Common myeloid progenitor, CD34-positive (primary cell): ENCODE measurements at regions not wholly inside any gene's neighbourhood (a gene's known extent, or its start where the extent isn't known, plus 50 kb on each side); places are given as distances from the start of the nearest gene placed in this dataset.

Experiments
- CTCF ChIA-PET: fragments of 350-600 bp; sonication (Branson Sonifier 250); formaldehyde crosslinking; loops from one replicate; lab custom pipeline; 2021; ENCODE audit warnings: antibody characterized with exemption; lab: Charles Lee
- POLR2A ChIA-PET: fragments of 350-600 bp; sonication (Branson Sonifier 250); formaldehyde crosslinking; loops from one replicate; lab custom pipeline; 2021; ENCODE audit warnings: antibody characterized with exemption; lab: Charles Lee
- DNase-seq, 3 donors: peaks; one replicate each; pipeline versions ENCODE4 v3.0.0 to v3.0.0-alpha.2; 2013
- H3K27ac ChIP-seq, 2 experiments: 1 replicate in 1 of 2; 2 replicates in 1 of 2; pipeline ENCODE4 v1.7.0; 2013; ENCODE audit warnings: inconsistent platforms in 2 of 2, low read length in 2 of 2, mild to moderate bottlenecking in 2 of 2, low read depth in 1 of 2, moderate library complexity in 1 of 2; ENCODE audit not compliant: severe bottlenecking in 2 of 2, insufficient read depth in 1 of 2, poor library complexity in 1 of 2
- H3K27me3 ChIP-seq, 5 experiments: replicated peaks in 2 of 5; 1 replicate in 3 of 5; 2 replicates in 2 of 5; pipeline versions ENCODE4 v1.6.1 to v1.7.0; 2013; ENCODE audit warnings: low read length in 4 of 5, mild to moderate bottlenecking in 2 of 5, moderate library complexity in 2 of 5, inconsistent platforms in 1 of 5; ENCODE audit not compliant: insufficient read depth in 5 of 5, control insufficient read depth in 4 of 5
- H3K36me3 ChIP-seq, 4 experiments: 1 replicate in 2 of 4; 2 replicates in 2 of 4; pipeline versions ENCODE4 v1.6.1 to v1.7.0; 2013; ENCODE audit warnings: low read length in 3 of 4, control low read depth in 1 of 4, mild to moderate bottlenecking in 1 of 4; ENCODE audit not compliant: control insufficient read depth in 4 of 4, insufficient read depth in 4 of 4
- H3K4me1 ChIP-seq, 4 experiments: 1 replicate in 3 of 4; 2 replicates in 1 of 4; pipeline versions ENCODE4 v1.6.1 to v1.7.1; 2013; ENCODE audit warnings: low read length in 3 of 4, mild to moderate bottlenecking in 3 of 4, control low read depth in 1 of 4, inconsistent platforms in 1 of 4, moderate library complexity in 1 of 4; ENCODE audit not compliant: control insufficient read depth in 4 of 4, insufficient read depth in 4 of 4; ENCODE audit errors: control extremely low read depth in 1 of 4
- H3K4me3 ChIP-seq, 7 experiments: 1 replicate in 4 of 7; 2 replicates in 3 of 7; pipeline versions ENCODE4 v1.5.1 to v1.7.0; 2013; ENCODE audit warnings: mild to moderate bottlenecking in 7 of 7, low read length in 6 of 7, moderate library complexity in 6 of 7, inconsistent platforms in 2 of 7, low read depth in 2 of 7, control low read depth in 1 of 7; ENCODE audit not compliant: insufficient read depth in 4 of 7, control insufficient read depth in 1 of 7; ENCODE audit errors: extremely low read depth in 1 of 7
- H3K9me3 ChIP-seq, 5 experiments: 1 replicate in 4 of 5; 2 replicates in 1 of 5; pipeline versions ENCODE4 v1.6.1 to v1.7.1; 2013; ENCODE audit warnings: low read length in 4 of 5, mild to moderate bottlenecking in 2 of 5, inconsistent platforms in 1 of 5, low read depth in 1 of 5, moderate library complexity in 1 of 5; ENCODE audit not compliant: control insufficient read depth in 4 of 5, insufficient read depth in 2 of 5; ENCODE audit errors: control extremely low read depth in 1 of 5
- WGBS: methylation state at CpG from one replicate; pipeline ENCODE4 v1.1.5; 2013; ENCODE audit not compliant: insufficient coverage; 5-methylcytosine and 5-hydroxymethylcytosine counted together

DNA sequence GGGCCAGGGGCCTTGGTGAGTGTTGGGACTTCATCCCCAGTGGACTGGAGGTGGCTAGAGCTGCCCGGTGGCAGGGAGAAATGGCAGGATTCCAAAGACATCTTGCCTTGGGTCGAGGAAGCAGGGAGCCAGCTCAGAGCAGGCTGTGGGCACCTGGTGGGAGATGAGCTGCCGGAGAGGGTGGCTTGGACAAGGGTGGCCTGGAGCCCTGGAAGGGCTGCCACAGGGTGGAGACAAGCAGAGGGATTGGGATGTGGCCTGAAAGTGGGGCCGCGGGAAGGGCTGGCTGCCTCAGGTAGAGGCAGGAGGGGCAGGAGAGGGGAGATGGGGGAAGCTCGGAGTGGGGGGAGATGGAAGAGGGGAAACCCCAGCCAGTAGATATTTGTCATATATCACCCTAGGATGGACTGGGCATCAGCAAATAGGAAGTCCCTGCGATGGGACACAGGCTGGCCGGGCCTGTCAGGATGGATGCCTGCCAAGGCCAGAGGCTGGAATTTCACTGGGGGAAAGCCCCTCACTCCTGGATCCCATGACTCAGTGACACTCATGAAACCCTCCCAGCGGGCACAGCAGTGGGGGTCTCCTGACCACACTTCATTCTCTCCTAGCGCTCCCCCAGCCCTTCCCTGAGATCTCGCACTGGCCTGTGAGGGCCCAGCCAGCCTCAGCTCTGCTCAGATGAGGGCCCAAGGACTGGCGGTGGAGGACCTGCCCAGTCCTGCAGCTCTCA is 72.0 kb upstream of the SHISAL1 start:
- H3K36me3 ChIP-seq: no peaks in the 10 kb centered on the region
- WGBS: 96% methylated on average over 12 of the region's 12 CpGs
- no peaks in the 10 kb centered on the region for H3K4me1 ChIP-seq
- no peak overlapping the region for H3K4me3 ChIP-seq
- peaks cover 0 to 35% (median 9%) of the 10 kb centered on the region in 5 experiments for H3K27me3 ChIP-seq
- no peaks in the 10 kb centered on the region for H3K9me3 ChIP-seq
- POLR2A ChIA-PET: no interaction called here
- CTCF ChIA-PET: no interaction called here
- DNase-seq: no peak
- no peak overlapping the region for H3K27ac ChIP-seq

DNA sequence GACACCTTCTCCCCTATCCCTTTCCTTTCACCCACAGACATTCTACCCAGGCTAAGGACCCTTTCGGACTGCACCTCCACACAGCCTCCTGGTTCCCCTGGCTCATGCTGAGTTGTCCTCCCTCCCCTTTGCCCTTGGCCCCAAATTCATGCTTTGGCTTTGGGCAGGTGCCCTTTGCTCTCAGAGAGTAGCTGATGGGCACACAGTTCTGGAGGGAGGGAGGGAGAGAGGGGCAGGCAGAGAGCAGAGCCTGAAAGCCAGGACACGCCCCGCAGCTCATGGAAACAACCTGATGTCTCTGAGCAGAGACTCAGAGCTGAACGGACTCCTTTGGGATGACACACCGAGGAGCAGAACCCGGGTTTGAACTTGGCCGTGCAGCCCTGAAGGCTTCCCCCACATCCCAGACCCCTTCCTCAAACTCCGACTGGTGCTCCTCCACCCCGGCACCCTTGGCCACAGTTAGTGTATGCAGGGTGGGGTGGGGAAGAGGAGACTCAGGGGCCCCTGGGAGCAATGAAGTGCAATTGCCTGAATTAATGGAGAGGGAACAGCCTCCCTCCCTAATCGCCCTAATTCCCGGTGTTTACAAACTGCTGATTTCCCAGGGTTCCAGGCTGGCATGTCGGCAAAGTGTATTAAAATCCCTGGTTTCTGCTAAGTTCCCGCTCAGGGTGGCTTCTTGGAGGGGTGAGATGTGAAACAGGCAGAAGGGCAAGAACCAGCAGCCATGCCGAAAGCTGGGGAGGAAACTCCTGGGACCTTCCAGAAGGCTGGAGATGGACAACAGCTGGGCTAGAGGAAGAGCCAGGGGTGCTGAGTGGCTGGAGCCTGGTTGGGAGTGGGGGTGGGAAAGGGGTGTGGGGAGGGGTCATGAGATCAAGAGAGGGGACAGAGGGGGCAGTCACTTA is 71.2 kb upstream of the SHISAL1 start:
- no peak overlapping the region for H3K4me3 ChIP-seq
- H3K27ac ChIP-seq: no peak overlapping the region
- CTCF ChIA-PET: no interaction called here
- no peaks in the 10 kb centered on the region for H3K4me1 ChIP-seq
- H3K9me3 ChIP-seq: no peaks in the 10 kb centered on the region
- no peaks in the 10 kb centered on the region for H3K36me3 ChIP-seq
- WGBS: 92% methylated on average over 12 of the region's 14 CpGs
- POLR2A ChIA-PET: no interaction called here
- DNase-seq: no peak
- H3K27me3 ChIP-seq: peaks cover 0 to 35% (median 9%) of the 10 kb centered on the region in 5 experiments

DNA sequence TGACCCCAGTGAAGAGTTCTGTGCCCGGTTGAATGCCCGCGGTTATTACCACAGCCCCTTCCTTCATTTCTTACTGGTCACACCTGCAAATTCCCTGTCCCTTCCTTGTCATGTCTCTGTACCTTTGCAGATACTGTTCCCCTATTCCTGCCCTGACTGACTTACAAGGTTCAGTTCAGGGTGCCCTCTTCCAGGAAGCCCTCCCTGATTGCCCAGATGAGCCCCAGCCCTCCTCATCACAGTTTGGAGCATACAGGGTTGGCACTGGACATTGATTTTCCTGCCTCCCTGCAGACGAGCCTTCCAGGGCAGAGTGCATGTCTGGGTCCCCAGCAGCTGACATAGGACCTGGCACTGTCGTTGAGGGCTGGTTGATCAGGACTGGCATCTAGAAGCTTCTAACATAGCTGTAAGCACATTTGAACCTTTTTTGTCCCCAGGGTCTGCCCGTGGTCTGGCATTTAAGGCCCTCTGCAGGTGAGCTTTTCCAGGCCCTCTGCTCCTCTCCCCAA is 70.4 kb upstream of the SHISAL1 start:
- Histone ChIP-seq H3K27ac (no peak overlapping the region), H3K36me3 (no peaks in the 10 kb centered on the region), H3K9me3 (peaks cover 0 to 4% (median 3%) of the 10 kb centered on the region in 5 experiments), H3K4me1 (no peaks in the 10 kb centered on the region), H3K4me3 (no peak overlapping the region), H3K27me3 (peaks cover 0 to 31% (median 9%) of the 10 kb centered on the region in 5 experiments)
- ChIA-PET POLR2A (no interaction called here), CTCF (no interaction called here)
- WGBS: 90% methylated on average over 6 of the region's 6 CpGs
- DNase-seq: no peak

DNA sequence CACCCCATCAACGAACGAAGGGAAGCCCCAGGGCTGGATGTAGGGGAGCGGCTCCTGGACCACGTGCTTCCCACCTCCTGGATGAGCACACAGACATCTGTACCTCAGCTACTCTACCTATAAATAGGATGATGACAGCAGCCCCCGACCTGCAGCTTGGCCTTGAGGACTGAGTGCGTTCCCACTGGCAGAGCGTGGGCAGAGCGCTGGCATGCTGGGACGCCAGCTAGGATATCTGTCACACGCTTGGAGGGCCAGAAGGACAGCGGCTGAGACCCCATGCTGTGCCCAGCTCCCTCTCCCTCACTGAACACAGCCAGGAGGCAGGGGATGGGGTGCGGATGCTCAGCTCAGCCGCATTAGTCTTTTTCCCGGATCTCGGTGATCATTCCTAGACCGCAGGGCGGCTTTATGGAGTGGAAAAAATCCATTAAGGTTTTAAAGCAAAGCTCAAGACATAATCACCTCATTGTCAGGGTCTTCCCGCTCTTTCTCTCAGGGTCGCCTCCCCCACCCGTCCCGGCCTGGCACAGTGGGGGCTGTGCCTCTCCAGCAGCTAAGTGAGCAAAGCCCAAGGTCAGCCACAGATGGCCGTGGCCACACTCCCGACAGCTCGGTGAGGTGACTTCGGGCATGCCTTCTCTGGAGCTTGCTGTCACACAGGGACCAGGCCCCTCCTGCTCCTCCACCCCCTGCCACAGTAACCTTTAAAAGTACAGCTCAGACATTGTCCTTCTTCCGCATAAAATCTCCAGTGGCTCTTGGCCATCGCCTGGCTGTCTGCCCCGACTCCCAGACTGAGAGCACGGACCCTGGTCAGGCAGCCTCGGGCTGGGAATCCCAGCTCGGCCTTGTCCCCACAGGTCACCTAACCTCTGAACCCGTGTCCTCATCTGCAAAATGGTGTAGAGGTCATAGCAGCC is 69.6 kb upstream of the SHISAL1 start:
- Histone ChIP-seq H3K9me3 (peaks cover 0 to 8% (median 3%) of the 10 kb centered on the region in 5 experiments), H3K4me3 (no peak overlapping the region), H3K4me1 (no peaks in the 10 kb centered on the region), H3K27me3 (peaks cover 2 to 31% (median 9%) of the 10 kb centered on the region in 5 experiments), H3K36me3 (no peaks in the 10 kb centered on the region), H3K27ac (no peak overlapping the region)
- ChIA-PET POLR2A (no interaction called here), CTCF (no interaction called here)
- no peak for DNase-seq
- WGBS: 90% methylated on average over 26 of the region's 32 CpGs

DNA sequence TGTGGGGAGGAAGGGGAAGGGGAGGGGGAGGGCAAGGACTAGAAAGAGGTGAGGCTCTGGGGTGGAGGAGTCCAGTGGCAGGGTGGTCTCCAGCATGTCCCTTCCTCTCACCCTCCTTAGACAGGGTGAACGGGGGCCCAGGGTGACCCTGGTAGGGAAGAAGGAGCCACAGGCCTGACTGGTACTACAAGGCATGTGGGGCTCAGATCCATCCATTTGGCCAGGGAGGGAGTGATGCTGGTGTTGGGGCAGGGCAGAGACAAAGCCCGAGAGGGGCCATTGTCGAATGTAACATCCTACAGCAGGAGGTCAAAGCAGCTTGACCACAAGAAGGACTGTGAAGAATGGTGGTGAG is 69.0 kb upstream of the SHISAL1 start:
- WGBS: 88% methylated on average over 2 of the region's 3 CpGs
- no peak for DNase-seq
- CTCF ChIA-PET: no interaction called here
- POLR2A ChIA-PET: no interaction called here
- Histone ChIP-seq H3K36me3 (no peaks in the 10 kb centered on the region), H3K27ac (no peak overlapping the region), H3K9me3 (peaks cover 2 to 10% (median 3%) of the 10 kb centered on the region in 5 experiments), H3K27me3 (peaks cover 2 to 31% (median 7%) of the 10 kb centered on the region in 5 experiments), H3K4me3 (no peak overlapping the region), H3K4me1 (no peaks in the 10 kb centered on the region)

DNA sequence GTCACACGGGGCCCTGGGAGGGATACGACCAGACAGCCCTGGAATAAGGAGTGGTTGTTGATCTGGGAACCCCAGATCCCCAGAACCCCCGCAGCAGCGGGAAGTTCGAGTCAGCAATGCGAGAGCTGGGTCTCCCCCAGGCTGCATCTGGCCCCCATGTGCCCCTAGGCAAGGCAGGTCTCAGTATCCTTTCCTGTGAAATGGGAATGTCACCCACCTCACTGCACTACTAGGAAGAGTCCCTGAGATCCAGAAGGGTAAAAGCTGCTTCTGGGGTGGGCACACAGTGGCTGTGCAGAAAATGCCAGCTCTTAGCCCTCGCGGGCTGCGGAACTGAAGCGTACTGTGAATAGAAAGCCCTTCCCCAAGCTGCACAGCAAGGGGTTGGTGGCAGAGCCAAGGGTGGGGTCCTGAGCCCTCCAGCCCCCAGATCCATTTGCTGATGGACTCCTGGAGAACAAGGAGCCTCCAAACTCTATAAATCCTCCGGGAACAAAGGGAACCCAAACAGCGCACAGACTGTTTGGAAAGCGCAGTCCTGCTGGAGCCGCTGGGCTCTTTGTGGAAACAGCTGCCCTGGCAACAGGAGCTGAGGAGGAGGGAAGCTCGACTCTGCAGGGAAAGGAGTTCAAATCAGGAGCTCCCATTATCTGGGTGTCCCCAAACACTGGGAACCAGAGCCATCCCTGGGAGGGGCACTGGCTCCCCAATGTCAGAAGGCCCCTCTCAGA is 68.2 kb upstream of the SHISAL1 start:
- H3K36me3 ChIP-seq: no peaks in the 10 kb centered on the region
- H3K27ac ChIP-seq: no peak overlapping the region
- no peaks in the 10 kb centered on the region for H3K4me1 ChIP-seq
- ChIA-PET CTCF (no interaction called here), POLR2A (no interaction called here)
- H3K9me3 ChIP-seq: peaks cover 2 to 12% (median 4%) of the 10 kb centered on the region in 5 experiments
- no peak overlapping the region for H3K4me3 ChIP-seq
- peaks cover 2 to 31% (median 5%) of the 10 kb centered on the region in 5 experiments for H3K27me3 ChIP-seq
- WGBS: 81% methylated on average over 14 of the region's 15 CpGs
- no peak for DNase-seq
